Body of pancreas (tissue), 4 donors: ENCODE measurements at regions not wholly inside any gene's neighbourhood (a gene's known extent, or its start where the extent isn't known, plus 50 kb on each side); places are given as distances from the start of the nearest gene placed in this dataset.

Source experiments
- ATAC-seq: fragments of 150-250 bp; one replicate; pipeline ENCODE4 v1.9.1; 2016
- DNase-seq, 4 donors: peaks; one replicate each; pipeline ENCODE4 v3.0.0-alpha.2; 2019
- H3K27ac ChIP-seq, 4 donors: fragments of 200-600 bp; sonication (generic); 1 replicate in 3 of 4; 2 replicates in 1 of 4; pipeline versions ENCODE4 v1.5.1 to v1.6.1; 2016 to 2019; ENCODE audit warnings: mild to moderate bottlenecking in 1 of 4, mixed read lengths in 1 of 4, moderate library complexity in 1 of 4
- H3K27me3 ChIP-seq, 2 donors: fragments of 200-600 bp; sonication (generic); one replicate each; pipeline ENCODE4 v1.6.0; 2016; ENCODE audit warnings: mild to moderate bottlenecking in 1 of 2
- H3K36me3 ChIP-seq, 2 donors: fragments of 200-600 bp; sonication (generic); replicated peaks in 1 of 2; 2 replicates each; pipeline ENCODE4 v1.5.1; 2016; ENCODE audit warnings: low read depth in 2 of 2; ENCODE audit not compliant: insufficient read depth in 1 of 2
- H3K4me1 ChIP-seq: fragments of 200-600 bp; sonication (generic); one replicate; pipeline ENCODE4 v1.6.0; 2016
- H3K4me3 ChIP-seq, 2 donors: fragments of 200-600 bp; sonication (generic); 1 replicate in 1 of 2; 2 replicates in 1 of 2; pipeline ENCODE4 v1.5.1; 2016 to 2019
- H3K9me3 ChIP-seq, 3 donors: fragments of 200-600 bp; sonication (generic); 1 replicate in 2 of 3; 2 replicates in 1 of 3; pipeline ENCODE4 v1.5.1; 2016
- CTCF ChIP-seq, 7 experiments: fragments of 450-650 bp in 4 of 7; fragments of 200-600 bp in 3 of 7; sonication (generic) in 3 of 7; IDR thresholded peaks; one replicate each; pipeline ENCODE4 v1.5.1; 2016 to 2019; ENCODE audit warnings: antibody characterized with exemption in 7 of 7
- POLR2A ChIP-seq, 3 donors: fragments of 450-650 bp; IDR thresholded peaks; one replicate each; pipeline ENCODE4 v1.6.1; 2016; ENCODE audit warnings: antibody characterized with exemption in 3 of 3, mild to moderate bottlenecking in 2 of 3
- WGBS, 2 donors: methylation state at CpG; one replicate each; pipeline ENCODE4 v1.1.5; 2017; 5-methylcytosine and 5-hydroxymethylcytosine counted together
- intact Hi-C: fragments of 100-400 bp; cut with DNase I; formaldehyde crosslinking; loops from one replicate; pipeline ENCODE4 v1.15.1; 2023

- no peaks in the 10 kb centered on the region for H3K27me3 ChIP-seq
- H3K27ac ChIP-seq: no peak overlapping the region
- DNase-seq (no peak), ATAC-seq (no peak)
- no peaks in the 10 kb centered on the region for H3K9me3 ChIP-seq
- H3K36me3 ChIP-seq: no peaks in the 10 kb centered on the region
- TF ChIP-seq CTCF (IDR thresholded peaks at IDR 0.05): no peak
- no peak for TF ChIP-seq POLR2A (IDR thresholded peaks at IDR 0.05)
- H3K4me3 ChIP-seq: no peak overlapping the region
- H3K4me1 ChIP-seq: no peaks in the 10 kb centered on the region
- intact Hi-C loops: no loop called here
- 46 to 62% methylated on average over 1 of the region's 1 CpG for WGBS, 2 donors
These were observed 259.8 kb upstream of the MON1B start for GRCh38 chr16:76931186-76931585.

GRCh38 chr16:76932541-76933211, 258.3 kb upstream of the MON1B start:
- H3K9me3 ChIP-seq: no peaks in the 10 kb centered on the region
- H3K4me1 ChIP-seq: no peaks in the 10 kb centered on the region
- H3K4me3 ChIP-seq: no peak overlapping the region
- TF ChIP-seq CTCF (IDR thresholded peaks at IDR 0.05) (no peak), POLR2A (IDR thresholded peaks at IDR 0.05) (no peak)
- no peak for DNase-seq
- no peaks in the 10 kb centered on the region for H3K27me3 ChIP-seq
- H3K36me3 ChIP-seq: no peaks in the 10 kb centered on the region
- 81 to 84% methylated on average over 1 of the region's 1 CpG for WGBS, 2 donors
- H3K27ac ChIP-seq: no peak overlapping the region
- ATAC-seq: no peak
- intact Hi-C loops: no loop called here

DNA sequence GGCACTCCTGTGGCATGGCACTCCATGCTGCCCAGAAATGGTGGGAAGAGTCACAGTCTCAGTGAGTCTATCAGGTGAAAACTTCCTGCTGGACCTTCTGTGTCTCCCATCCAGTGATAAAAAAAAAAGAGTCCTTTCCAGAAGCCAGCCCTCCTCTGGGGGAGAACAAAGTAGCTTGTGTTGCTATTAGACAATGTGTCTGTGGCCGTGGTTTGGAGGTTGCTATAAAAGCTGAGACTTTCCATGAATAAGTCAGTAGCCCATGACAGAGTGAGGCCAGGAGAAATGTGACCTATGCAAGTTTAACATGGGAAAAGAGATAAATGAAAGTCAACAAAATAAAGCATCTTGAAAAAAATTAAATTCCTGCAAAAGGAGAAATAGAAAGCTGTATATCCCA, 250.7 kb upstream of the MON1B start:
- TF ChIP-seq CTCF (IDR thresholded peaks at IDR 0.05) (no peak), POLR2A (IDR thresholded peaks at IDR 0.05) (no peak)
- ATAC-seq: no peak
- intact Hi-C loops: no loop called here

GRCh38 chr16:76941113-76941512, 249.9 kb upstream of the MON1B start:
- Histone ChIP-seq H3K4me1 (no peaks in the 10 kb centered on the region), H3K9me3 (no peaks in the 10 kb centered on the region), H3K4me3 (no peak overlapping the region), H3K36me3 (no peaks in the 10 kb centered on the region), H3K27me3 (no peaks in the 10 kb centered on the region), H3K27ac (no peak overlapping the region)
- DNase-seq (no peak), ATAC-seq (no peak)
- WGBS, 2 donors: 75 to 83% methylated on average over 1 of the region's 1 CpG
- TF ChIP-seq CTCF (IDR thresholded peaks at IDR 0.05) (no peak), POLR2A (IDR thresholded peaks at IDR 0.05) (no peak)
- intact Hi-C loops: no loop called here

More for the DNA sequence above, 250.7 kb upstream of the MON1B start:
- Histone ChIP-seq H3K4me3 (no peak overlapping the region), H3K36me3 (no peaks in the 10 kb centered on the region), H3K4me1 (no peaks in the 10 kb centered on the region), H3K27me3 (no peaks in the 10 kb centered on the region), H3K9me3 (no peaks in the 10 kb centered on the region), H3K27ac (no peak overlapping the region)
- WGBS, 2 donors: 76 to 81% methylated on average over 1 of the region's 1 CpG
- DNase-seq: no peak

DNA sequence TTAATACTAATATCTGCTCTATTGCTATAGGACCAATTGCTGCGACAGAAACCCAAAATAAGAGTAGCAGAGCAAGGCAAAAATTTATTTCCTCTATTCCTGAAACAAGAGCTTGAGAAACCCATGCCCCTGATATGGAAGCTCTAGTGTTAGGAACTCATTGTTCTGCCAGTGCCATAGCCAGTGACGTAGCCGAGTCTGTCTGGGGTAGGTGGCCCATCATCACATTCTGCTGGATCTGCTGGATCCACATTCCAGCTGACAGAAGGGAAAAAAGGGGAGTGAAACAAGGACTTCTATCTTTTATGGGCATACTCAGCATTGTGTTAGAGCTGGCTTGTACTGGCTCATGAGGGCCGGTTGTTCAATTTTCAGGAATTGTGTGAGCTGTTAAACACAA, 248.9 kb upstream of the MON1B start:
- Histone ChIP-seq H3K27ac (no peak overlapping the region), H3K9me3 (no peaks in the 10 kb centered on the region), H3K4me1 (no peaks in the 10 kb centered on the region), H3K4me3 (no peak overlapping the region), H3K36me3 (no peaks in the 10 kb centered on the region), H3K27me3 (no peaks in the 10 kb centered on the region)
- 93 to 98% methylated on average over 4 of the region's 4 CpGs for WGBS, 2 donors
- intact Hi-C loops: no loop called here
- TF ChIP-seq CTCF (IDR thresholded peaks at IDR 0.05) (no peak), POLR2A (IDR thresholded peaks at IDR 0.05) (no peak)
- ATAC-seq: no peak
- no peak for DNase-seq
